HG02610 (cell line): ENCODE measurements at regions not wholly inside any gene's neighbourhood (a gene's known extent, or its start where the extent isn't known, plus 50 kb on each side); places are given as distances from the start of the nearest gene placed in this dataset.

Source experiments
- ATAC-seq: cut with Tn5 transposase; IDR thresholded peaks from one replicate; pipeline ENCODE4 v1.9.1; 2021; ENCODE audit warnings: mild to moderate bottlenecking, moderate library complexity; ENCODE audit not compliant: unreplicated experiment

DNA sequence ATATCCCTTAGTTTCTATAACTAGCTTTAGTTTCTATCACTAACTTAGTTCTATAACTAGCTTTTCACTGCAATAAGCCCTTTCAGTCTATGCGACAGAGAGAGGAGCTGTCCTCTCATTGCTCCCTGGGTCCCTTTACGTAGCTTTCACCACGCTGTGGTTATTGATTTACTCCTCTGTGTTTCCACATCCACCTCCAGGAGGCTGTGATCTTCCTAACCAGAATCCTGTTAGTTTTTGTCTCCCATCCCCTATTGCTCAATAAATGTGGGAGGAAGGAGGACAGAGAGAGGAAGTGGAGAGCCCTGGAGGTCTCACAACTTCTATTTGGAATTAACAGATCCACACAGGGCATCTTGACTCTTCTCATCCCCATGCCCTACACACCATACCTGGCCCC, 1036.1 kb downstream of the MCTP2 start:
- no peak for ATAC-seq

- no peak for ATAC-seq
Observed at GRCh38 chr15:95269242-95270183, 1038.2 kb downstream of the MCTP2 start.

DNA sequence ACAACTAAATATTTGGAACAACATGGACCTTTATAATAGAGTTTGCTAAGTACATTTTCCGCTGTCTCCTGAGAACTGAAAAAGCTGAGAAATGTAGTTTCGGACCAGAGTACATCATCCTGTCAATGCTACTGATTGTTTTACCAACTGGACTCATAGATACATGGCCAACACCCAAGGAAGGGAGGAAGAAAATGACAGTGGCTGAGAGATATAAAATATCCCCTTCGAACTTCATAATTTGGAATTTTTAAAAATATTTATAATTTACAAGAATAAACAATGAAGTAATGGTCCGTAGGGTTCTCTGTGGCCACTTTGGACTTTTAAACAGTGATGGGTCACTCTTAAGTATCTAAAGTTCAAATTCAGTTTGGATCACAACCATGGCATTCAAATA, 1042.7 kb downstream of the MCTP2 start:
- no peak for ATAC-seq

GRCh38 chr15:95277266-95277665, 1045.9 kb downstream of the MCTP2 start:
- ATAC-seq = no peak

GRCh38 chr15:95278532-95279245, 1047.3 kb downstream of the MCTP2 start:
- no peak for ATAC-seq

DNA sequence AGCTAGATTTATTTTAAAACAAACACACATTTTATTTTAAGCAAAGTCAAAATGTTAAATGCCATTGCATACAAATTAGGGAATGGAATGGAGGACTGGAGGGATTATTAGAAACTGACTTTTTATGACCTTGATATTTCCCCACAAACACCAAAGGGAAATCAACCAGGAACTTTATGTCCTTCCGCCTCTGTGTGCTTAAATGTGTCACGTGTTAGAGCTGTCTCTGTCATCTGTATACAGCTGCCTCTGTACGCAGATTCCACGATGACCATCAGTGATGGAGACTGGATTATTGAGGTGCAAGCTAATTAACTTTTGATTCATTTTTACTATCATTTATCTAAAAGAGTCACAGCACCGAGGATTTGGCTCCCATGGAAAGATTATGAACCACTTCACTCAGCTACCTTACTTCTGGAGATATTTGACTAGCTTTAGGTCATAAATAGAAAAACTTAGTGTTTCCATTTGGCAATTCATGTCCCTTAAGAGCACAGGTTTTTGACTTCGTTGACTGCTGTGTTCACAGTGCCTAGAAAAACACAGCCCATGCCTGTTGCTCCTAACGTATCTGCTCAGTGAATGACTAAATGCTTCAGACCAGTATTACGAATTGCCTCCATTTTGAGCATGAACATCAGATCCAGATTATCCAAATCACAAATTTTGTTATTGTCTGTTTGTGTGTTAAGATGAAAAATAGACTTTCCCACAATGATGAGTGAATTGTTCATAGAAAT, 1048.1 kb downstream of the MCTP2 start:
- ATAC-seq = no peak

DNA sequence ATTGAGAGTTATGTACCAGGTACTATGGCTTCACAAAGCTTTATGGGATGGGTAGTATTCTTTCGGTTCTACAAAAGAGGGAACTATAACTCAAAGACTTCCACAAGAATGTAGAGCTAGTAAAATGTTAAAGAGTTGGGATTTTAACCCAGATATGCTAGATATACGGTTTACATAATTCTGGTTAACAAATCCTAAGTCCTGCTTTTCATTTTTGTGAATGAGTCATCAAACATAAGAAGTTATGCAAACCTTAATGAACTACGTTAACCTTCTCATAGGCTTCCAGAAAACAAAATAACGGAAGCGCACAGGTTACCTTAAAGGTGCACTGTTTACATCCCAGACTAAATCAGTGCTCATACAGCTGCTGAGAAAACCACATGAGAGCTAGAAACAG, 1049.3 kb downstream of the MCTP2 start:
- ATAC-seq = no peak

DNA sequence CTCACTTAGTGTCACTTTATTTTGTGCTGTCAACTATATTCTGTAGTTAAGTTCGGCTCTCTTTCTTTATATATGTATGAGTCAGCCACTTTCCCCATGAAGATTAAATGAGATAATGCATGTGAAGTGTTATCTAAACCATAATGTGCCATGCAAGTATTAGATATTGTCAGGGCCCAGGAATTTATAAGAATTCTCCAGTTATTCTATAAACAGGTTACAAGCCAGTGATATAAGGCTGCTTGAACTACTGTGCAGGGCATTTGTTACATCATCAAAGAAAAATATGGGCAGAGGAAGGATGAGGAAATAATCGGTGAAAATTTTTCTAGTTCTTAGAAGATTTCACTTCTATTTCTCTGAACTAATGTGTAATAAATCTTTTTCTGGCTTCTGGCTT, 1049.0 kb upstream of the NR2F2 start:
- no peak for ATAC-seq

DNA sequence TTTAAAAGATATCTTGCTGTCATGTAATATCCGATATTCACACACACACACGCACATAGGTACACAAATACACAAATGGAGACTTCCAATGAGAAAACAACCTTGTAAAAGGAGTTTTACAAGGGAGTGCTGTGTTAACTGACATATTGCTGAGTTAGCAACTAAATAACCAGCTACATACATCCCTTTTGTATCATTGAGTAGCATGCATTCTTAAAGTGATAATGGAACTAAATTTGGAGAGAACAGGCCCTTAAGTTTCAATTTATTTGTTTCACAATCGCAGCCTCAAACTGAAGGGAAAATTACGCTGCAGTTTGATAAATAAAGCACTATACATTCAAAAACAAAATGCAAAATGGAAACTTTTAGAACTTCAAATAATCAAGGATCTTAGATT, 1046.0 kb upstream of the NR2F2 start:
- ATAC-seq = no peak

DNA sequence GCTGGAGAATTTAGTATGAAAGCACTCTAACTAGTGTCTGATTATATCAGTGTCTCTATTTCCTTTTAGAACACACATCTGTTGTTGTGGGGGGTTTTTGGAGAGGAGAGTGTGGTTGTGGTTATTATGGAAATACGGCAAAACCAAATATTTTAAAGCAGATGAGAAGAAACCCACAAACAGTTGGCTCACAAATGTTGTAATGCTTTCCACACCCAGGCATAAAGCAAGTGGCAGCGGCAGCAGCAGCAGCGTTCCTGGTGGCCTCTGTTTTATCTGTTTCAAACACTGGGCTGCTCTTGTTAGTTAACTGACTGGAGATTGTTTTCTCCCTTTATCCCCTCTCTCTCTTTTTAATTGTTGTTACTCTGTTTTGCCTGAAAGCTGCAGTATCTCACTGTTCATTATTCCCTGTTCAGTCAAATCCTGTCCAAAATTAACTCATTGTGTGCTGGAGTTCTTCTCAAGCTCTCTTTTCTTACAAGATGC, 1045.5 kb upstream of the NR2F2 start:
- no peak for ATAC-seq

- ATAC-seq = no peak
Observed at GRCh38 chr15:95286352-95286880, 1044.1 kb upstream of the NR2F2 start.

DNA sequence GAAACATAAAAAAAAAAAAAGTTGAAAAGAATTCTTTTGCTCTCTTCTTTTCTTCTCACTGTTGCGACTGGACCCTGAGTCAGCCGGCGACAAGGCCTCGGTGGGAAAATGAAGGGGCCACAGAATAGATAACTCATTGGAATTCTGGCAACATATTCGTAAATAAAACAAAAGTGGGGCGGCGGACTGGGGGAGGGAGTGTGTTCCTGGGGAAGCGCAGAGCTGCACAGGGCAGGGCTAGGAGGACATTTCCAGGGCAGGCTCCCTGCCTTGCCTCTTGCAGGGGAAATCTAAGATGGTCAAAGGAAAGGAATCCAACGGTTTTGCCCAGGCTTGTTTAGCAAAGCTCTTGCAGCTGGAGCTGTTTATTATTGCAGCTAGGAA, 1042.8 kb upstream of the NR2F2 start:
- no peak for ATAC-seq

DNA sequence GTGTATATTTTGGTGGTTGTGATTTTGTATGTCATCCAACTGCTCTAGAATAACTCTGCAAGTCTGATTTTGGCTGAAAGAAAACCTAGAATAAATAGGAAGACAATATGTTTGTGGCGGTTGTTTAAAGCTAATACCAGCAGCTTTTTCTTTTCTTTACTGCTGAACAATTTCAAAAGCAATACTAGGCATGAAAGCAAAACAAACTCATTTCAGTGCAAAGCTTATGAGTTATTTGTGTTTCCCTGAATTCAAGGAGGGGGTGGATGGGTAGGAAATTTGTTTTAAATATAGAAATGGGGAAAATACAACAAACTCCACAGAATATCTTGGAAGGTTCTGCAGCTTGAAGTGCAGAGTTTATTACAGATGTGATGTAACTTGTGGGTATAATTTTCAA, 1041.9 kb upstream of the NR2F2 start:
- ATAC-seq = no peak

GRCh38 chr15:95290176-95290974, 1040.1 kb upstream of the NR2F2 start:
- no peak for ATAC-seq

- no peak for ATAC-seq
Observed at GRCh38 chr15:95291898-95292472, 1038.5 kb upstream of the NR2F2 start.

GRCh38 chr15:95292785-95293450, 1037.6 kb upstream of the NR2F2 start:
- ATAC-seq = no peak

DNA sequence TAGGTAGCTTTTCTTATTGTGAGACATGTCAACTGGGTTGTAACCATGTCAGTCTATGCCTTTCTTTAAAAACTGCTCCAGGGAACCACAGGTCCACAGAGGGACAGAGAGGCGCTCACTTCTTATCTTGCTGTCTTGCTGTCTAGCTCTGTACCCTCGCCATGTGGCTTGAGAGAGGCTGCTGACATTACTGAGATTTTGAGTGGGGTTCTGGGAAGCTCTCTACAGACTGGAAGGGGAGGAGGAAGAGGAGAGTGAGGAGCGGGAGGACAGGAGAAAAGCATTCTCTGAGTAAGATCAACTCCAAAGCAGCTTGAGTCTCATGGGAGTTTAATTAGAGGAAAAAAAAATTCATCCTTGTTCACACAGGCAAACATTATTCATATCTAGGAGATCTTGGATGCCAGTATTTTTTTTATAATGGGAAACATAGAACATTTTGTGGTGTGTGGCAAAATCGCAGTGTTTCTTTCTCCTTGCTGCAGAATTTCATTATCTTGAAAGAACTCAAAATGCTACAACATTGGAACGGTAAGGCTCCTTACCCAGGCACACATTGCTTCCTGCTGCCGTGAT, 1037.0 kb upstream of the NR2F2 start:
- ATAC-seq = no peak

GRCh38 chr15:95295363-95295762, 1035.1 kb upstream of the NR2F2 start:
- ATAC-seq = no peak
